HG03060 (cell line): ENCODE measurements at regions not wholly inside any gene's neighbourhood (a gene's known extent, or its start where the extent isn't known, plus 50 kb on each side); places are given as distances from the start of the nearest gene placed in this dataset.

ENCODE experiments used
- ATAC-seq: cut with Tn5 transposase; IDR thresholded peaks from one replicate; pipeline ENCODE4 v1.9.1; 2021; ENCODE audit warnings: low read depth, moderate number of reproducible peaks; ENCODE audit not compliant: unreplicated experiment

- ATAC-seq, result no peak
These were observed 52.0 kb upstream of the GADD45A start for GRCh38 chr1:67632811-67633655.

GRCh38 chr1:67634396-67634935 is 50.5 kb upstream of the GADD45A start:
- ATAC-seq, result no peak

GRCh38 chr1:67635055-67635809 is 49.8 kb upstream of the GADD45A start:
- ATAC-seq, result no peak
